HG03159 (cell line): ENCODE measurements at regions not wholly inside any gene's neighbourhood (a gene's known extent, or its start where the extent isn't known, plus 50 kb on each side); places are given as distances from the start of the nearest gene placed in this dataset.
"Not testable (repeated sequence)": the region's sequence is repeated elsewhere in the genome, so short reads cannot be mapped to it uniquely, and the experiment has no call there.

Experiments used
- ATAC-seq: cut with Tn5 transposase; IDR thresholded peaks from one replicate; pipeline ENCODE4 v1.9.1; 2021; ENCODE audit warnings: mild to moderate bottlenecking, moderate library complexity; ENCODE audit not compliant: unreplicated experiment

DNA sequence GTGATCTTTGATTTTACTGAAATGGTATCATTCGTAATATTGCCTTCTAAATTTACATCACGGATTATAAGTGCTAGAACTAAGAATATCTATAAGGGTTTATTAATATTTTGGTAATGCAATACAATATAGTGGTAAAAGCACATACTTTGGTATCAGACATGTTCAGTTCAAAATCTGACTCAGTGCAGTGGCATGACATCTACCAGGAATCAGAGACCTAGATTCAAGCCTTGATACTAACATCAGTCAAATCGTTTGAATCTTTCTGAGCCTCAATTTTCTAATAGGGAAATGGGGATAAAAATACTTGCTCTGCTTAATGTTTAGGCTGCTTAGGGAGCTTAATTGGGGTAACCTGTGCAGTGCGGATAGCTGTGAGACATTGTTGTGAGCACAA is 488.0 kb downstream of the BCKDHB start:
- no peak for ATAC-seq

- no peak for ATAC-seq
Measured at GRCh38 chr6:80592436-80592835, 486.0 kb downstream of the BCKDHB start.

DNA sequence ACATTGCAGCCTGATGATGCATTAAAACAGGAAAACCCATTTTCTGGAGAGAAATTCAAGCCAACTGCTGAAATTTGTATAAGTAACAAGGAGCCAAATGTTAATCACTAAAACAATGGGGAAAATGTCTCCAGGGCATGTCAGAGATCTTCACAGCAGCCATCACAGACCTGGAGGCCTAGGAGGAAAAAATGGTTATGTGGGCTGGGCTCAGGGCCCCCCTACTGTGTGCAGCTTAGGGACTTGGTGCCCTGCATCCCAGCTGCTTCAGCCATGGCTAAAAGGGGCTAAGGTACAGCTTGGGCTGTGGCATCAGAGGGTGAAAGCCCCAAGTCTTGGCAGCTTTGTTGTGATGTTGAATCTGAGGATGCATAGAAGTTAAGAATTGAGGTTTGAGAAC is 479.8 kb downstream of the BCKDHB start:
- ATAC-seq, result no peak

DNA sequence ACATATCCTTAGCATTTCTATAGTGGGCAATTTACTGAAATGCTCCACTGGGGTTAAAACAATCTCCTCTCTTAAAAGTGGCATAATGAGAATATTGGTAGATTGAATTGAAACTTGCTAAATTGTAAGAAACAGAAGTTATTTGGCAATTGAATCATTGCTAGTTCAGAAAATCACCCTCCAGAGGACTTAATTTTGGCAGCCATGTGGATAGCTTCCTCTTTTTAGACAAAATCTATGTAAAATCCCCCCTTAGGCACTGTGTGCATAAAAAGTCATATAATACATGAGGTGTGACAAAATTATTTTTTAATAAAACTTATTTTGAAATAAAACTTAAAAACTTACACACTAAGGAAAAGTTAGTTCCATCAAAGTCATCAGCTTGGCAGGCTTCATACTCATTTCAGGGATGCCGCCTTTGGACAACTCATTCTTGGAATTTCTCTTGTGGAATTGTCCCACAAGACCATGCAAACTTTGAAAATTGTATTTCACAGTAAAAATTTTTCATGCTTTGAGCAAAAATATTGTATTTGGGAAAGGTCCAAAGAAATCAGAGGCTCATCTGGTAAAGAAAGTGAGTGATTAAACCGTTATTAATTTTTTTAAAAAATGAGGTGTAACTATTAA is 473.0 kb downstream of the BCKDHB start:
- ATAC-seq, result no peak

DNA sequence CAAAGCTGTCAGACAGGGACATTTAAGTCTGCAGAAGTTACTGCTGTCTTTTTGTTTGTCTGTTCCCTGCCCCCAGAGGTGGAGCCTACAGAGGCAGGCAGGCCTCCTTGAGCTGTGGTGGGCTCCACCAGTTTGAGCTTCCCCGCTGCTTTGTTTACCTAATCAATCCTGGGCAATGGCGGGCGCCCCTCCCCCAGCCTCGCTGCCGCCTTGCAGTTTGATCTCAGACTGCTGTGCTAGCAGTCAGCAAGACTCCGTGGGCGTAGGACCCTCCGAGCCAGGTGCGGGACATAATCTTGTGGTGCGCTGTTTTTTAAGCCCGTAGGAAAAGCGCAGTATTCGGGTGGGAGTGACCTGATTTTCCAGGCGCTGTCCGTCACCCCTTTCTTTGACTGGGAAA is 466.8 kb downstream of the BCKDHB start:
- not testable (repeated sequence) for ATAC-seq

- ATAC-seq, result no peak
Measured at GRCh38 chr6:80566361-80566760, 459.9 kb downstream of the BCKDHB start.

- no peak for ATAC-seq
Measured at GRCh38 chr6:80553071-80553740, 446.7 kb downstream of the BCKDHB start.

DNA sequence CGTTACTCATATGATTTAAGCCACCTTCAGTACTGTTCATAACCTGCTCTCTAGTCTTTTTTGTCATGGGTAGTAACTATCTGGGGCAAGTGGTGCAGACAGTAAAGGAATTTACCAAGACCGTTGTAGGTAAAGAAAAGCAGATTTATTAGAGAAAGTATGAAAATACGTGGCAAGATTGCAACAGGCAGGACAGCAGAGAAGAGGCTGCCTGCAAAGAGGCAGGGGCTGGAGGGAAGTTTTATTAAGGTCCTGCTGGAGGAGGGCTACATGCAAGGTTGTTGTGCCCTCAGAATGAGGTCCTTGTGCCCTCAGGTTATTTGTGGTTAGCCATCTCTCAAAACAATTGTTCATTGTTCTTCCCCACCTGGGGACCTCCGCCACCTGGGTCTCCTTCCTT is 444.3 kb downstream of the BCKDHB start:
- no peak for ATAC-seq

DNA sequence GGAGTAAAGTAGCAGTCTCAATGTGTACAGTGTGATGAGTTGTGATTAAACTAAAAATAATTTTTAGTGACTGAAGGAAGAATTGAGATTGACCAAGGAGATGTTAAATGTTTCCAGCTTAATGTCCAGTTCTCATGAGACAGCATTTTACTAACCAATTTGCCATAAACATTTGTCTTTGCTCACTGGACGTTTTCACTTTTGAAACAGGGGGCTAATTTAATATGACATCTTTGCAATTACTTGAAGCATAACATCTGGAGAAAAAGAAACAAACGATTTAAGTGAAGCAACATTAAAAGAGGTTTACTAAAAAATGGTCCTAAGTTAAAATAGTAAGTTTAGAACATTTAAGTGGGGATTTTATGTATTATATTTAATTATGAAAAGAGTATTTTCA is 443.8 kb downstream of the BCKDHB start:
- no peak for ATAC-seq

DNA sequence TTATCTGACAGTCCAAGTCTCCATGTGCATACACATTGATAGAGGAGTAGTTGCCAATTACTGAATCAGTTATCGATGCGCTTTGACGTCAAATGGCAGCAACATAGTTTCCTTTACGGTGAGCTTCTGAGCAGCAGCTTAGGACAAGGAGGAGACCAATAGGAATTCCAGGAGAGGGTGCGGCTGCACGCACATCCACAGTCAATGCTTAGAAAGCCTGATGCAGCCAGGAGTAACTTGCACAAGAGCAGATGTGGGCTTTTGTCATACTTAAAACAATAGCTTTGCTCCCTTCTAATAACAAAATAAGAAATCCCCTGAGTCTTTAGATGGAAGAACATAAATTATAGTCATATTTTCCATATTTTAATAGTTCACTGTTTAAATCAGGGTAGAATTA is 442.1 kb downstream of the BCKDHB start:
- ATAC-seq, result no peak

DNA sequence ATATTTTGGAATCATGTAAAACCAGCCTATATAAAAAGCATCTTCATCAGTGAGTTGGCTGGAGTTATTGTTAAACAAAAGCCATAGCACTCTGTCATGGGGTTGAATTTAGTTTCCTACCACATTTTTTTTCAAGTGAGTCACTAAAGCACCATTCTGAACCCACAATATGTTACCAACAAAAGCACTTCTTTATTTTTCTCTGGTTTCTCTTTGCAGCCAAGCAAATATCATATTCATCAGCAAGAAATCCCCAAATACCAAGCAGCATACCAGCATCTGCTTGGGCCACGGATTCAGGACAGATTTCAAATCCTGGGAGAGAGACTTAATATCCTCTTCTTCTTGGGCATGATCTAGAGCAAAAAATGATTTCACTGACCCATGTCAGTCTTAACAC is 441.4 kb downstream of the BCKDHB start:
- ATAC-seq, result no peak

DNA sequence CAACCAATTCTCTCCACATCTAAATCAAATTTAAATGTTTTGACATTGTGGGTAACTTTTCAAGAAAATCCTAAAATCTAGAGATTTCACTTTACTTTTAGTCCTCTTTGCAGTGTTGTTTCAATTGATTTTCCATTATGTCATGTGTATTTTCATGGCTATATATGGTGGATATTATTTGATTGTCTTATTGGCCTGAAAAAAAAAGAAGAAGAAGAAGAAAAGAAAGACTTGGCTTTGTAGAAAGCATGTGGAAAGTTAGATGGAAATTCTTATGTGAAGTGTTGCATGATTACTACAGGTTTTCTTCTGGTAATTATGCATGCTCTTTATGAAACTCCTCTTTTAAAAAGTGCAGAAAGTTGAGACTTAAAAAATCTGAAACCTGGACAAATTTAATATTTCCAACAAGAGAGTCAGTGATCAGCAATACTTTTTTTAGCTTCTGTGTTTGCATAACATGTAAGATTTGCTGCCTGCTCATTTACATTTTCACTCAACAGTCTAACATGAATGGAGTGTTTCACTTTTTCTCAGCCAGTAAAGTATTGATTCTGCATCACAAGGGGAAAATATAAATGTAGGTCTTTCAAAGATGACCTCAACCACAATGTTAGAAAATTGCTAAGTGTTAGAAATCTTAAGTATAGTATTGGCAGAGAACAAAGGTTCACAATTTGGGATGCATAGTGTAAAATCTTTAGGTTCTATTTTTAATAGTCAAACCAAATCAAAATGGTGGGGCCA is 438.7 kb downstream of the BCKDHB start:
- no peak for ATAC-seq

DNA sequence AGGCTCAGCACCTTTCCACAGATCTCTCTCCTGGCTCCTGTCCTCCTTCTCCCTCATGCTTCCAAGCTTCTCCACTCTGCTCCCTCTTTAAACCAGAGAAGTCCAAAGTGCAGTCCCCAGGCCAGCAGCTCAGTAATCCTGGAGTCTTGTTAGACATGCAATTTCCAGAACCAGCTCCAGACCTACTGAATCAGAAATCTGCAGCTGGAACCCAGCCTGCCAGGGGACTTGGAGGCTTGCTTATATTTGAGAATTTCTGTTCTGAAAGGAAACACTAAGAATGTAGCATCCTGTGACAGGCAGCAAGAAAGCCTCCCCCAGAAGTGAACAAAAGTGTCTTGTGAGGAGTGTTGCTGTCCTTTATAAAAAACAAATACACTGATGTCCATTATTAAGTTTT is 438.1 kb downstream of the BCKDHB start:
- no peak for ATAC-seq

- ATAC-seq, result no peak
Measured at GRCh38 chr6:80543598-80544222, 437.2 kb downstream of the BCKDHB start.

GRCh38 chr6:80543151-80543550 is 436.7 kb downstream of the BCKDHB start:
- ATAC-seq, result no peak

GRCh38 chr6:80541886-80542285 is 435.4 kb downstream of the BCKDHB start:
- no peak for ATAC-seq

- no peak for ATAC-seq
Measured at GRCh38 chr6:80541181-80541580, 434.7 kb downstream of the BCKDHB start.

DNA sequence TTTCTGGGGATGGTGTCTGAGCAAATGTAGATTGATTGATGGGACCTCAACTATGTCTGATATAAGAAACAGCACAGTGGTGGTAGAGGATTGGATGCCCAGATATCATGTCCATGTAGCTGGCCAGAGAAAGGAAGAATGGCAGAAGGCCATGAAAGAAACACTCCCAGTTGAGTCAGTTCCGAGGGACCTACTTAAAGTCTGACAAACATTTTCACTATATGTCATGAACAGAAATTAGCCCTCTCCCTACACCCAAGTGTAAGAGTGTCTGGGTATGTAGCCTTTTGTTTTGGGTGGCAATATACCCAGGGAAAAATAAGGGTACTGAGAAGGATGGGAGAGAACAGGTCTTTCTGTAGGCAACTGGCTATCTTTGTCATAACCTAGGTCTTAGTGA is 434.2 kb downstream of the BCKDHB start:
- no peak for ATAC-seq

- ATAC-seq, result no peak
Measured at GRCh38 chr6:80537118-80537972, 430.9 kb downstream of the BCKDHB start.

GRCh38 chr6:80535914-80536565 is 429.6 kb downstream of the BCKDHB start:
- no peak for ATAC-seq
